NCI-H526 treated with DMSO at 0.1 percent for 48 hours (cell line): ENCODE measurements at regions not wholly inside any gene's neighbourhood (a gene's known extent, or its start where the extent isn't known, plus 50 kb on each side); places are given as distances from the start of the nearest gene placed in this dataset.
"Not testable (repeated sequence)": the region's sequence is repeated elsewhere in the genome, so short reads cannot be mapped to it uniquely, and the experiment has no call there.

Experiments used
- DNase-seq: peaks from one replicate; lab custom pipeline; 2025; lab: John Stamatoyannopoulos, UW

- DNase-seq = no peak
Observed at GRCh38 chr2:75432761-75433361, 127.9 kb downstream of the EVA1A start.

GRCh38 chr2:75431763-75432162, 129.0 kb downstream of the EVA1A start:
- no peak for DNase-seq

GRCh38 chr2:75431276-75431675, 129.5 kb downstream of the EVA1A start:
- no peak for DNase-seq

DNA sequence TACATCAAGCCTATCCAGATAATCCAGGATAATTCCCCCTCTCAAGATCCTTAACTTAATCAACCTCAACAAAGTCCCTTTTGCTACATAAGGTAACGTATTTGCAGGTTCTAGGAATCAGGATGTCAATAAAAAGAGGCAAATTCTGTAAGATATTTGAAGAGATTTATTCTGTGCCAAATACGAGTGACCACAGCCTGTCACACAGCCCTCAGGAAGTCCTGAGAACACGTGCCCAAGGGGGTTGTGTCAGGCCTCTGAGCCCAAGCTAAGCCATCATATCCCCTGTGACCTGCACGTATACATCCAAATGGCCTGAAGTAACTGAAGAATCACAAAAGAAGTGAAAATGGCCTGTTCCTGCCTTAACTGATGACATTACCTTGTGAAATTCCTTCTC, 130.3 kb downstream of the EVA1A start:
- not testable (repeated sequence) for DNase-seq

DNA sequence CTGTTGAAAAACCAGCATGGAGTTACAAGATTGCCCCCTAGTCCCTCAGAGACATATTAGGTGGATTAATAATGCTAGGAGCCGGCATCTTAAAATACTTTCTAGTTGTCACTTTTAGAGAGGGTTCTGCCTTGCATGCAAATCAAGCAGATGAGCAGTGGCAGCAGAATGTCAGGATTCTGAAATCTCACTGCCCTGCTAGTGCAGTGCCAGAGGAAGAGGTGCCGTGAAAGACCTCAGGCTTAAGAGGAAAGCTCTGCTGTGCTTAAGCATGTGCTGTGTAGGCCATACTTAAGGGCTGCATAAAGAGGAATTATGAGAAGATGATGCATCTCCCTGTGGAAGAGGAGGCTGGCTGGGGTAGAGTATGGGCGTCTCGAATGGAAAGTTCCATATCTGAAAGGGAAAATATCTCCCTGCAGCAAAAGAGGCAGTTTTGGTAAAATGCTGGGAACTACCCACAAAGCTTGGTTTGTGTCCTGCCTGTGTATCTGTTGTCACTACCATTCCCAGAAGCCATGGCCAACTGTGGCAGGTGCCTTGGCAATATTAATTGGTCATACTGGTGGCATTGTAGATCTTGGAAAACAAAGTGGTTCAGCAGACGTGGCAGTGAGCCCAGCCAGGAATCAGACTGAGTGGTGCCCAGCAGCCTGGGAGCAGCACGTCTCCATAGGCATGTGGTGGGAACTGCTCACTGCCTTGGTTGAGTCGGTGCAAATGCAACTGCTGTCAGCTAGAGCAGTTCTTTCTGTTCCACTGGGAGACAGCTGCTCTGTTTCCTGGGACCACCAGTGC, 131.9 kb downstream of the EVA1A start:
- DNase-seq = no peak

DNA sequence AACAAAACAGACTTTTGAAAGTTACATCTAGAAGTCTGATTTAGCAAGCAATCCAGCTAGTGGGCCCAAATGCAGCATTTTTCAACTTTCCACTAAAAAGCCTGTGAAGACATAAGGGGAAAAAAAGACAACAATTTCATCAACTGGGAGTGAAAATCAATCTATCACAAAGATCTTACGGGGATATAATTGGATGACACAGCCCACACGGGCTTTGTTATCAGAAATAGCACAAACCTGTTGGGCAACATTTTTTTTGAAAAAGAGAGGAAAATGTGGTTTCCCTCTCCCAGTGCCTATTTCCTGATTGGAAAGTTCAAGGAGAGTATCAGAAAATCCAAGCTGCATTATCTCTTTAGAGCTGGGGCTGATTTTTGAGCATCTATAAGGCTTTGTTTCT, 132.7 kb downstream of the EVA1A start:
- no peak for DNase-seq

DNA sequence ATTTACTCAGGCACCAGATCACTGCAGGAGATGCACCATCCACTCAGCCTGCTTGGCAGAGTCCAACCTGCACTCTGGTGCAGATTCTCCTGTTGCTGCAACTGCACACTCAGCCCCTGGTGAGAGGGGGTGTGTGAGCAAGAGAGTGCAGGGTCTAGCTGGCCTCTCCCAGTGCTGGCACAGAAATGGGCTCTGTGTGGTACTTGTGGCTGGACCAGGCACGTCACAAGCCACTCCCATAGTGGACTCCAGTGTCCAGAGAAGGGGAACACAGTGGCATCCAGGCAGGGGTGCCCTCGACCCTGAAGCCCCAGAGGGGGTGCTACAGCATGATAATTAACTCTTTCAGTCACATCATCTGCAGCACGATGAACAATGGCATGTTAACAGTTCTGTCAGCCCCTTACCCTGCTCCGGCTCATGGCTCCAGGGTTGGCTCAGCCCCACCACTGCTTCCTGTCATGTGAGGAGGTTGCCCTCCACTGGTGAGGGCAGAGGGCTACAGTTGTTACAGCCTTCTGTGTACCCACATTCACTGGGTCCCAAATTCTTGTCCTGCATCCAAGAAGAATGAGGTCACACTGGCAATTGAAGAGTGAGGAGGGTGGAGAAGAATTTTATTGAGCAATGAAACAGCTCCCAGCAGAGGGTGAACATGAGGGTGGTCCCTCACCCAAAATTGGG, 135.7 kb downstream of the EVA1A start:
- no peak for DNase-seq

DNA sequence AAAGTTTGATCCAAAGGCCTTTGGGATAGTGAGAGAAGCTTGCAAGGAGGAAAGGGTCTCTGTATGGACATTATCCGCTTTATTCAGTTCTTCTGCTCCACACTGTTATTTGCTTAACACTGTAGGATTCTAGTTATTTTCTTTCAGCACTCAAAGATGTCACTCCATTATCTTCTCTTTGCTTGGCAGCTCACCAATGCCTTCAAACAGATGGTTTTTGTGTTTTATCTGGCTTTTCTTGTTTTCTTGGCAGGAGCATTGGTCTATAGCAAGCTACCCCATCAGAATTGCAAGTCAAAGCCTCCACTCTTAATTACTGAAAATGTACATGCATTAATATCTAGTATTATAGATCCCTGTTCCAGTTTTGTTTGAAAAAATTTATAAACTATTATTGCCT, 138.8 kb downstream of the EVA1A start:
- no peak for DNase-seq

DNA sequence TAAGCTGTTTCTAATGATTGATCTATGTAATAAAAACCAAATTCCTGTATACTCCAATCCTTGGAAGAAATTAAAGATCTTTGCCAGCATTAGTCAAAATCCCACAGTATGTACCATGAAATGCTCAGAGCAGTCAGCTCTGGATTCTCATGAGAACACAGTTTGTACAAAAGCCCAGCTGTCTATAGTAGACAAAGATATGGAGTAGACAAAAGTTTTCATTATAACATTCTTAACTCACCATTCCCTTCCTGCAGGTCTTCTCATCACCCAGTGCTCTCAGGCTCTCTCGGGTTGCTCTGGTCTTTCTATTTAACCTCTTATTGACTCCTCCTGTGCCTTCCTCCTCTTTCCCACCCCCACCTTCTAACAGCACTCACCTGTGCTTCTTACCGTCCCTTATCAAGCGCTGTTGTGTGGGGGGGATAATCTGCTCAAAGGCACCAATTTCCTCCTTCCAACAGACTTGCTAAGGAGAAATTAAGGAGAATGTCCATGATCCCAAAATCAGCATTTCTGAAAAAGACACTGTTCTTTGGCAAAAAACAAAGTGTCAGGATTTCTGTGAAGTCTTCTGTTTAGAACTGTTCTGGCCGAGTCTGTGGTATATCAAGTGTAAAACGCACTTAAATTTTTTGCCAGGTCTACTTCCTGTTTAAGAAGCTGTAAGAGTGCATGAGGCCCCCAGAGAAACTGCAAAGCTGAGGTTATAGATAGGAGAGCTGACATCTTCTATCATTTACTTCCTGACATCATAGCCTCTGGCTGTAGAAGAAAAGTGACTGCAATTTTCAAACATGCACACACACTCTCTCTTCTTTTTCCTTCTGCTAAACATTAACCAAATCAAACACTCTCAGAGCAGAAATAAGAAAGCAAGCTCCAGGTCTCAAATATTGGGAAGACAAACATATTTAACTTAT, 144.1 kb downstream of the EVA1A start:
- no peak for DNase-seq

GRCh38 chr2:75415731-75416130, 145.0 kb downstream of the EVA1A start:
- DNase-seq = no peak

GRCh38 chr2:75415111-75415626, 145.6 kb downstream of the EVA1A start:
- no peak for DNase-seq

GRCh38 chr2:75411574-75411973, 149.2 kb downstream of the EVA1A start:
- DNase-seq = no peak

DNA sequence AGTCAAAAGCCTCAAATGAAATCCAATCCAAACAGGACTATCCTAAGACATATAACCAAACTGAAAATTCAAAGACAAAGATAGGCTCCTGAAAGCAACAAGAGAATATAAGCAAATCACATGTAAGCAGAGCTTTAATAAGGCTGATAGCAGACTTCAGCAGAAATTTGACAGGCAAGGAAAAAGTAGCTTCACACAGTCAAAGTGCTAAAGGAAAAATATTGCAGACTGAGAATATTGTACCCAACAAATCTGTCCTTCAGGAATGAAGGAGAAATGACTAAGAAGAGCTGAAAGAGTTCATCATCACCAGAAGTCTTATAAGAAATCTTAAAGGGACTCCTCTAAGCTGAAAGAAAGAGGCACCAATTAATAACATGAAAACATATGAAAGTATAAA, 150.0 kb downstream of the EVA1A start:
- DNase-seq = no peak

GRCh38 chr2:75408771-75409170, 152.0 kb downstream of the EVA1A start:
- DNase-seq = no peak

DNA sequence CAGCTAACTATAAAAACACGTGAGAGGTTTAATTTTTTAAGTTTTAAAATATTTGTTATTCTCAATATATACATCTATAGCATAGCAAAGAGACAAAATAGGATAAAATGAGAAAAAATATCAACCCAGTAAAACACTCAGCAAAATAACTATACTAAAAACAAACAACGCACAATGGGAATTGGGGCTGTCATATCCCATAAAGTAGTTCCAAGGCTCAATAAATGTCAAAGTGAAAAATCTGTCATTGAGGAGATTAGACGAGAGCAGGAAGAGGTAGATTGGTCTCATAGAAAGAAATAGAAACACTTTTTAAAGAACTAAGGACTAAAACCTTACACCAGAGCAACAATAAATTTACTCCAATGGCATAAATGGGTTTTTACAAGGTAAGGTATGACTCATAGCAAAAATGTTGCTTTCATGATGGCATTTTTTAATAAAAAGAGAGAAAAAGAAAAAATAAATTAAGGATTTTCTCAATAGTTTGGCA, 153.7 kb downstream of the EVA1A start:
- no peak for DNase-seq

- DNase-seq = peak; percentile 81
Observed at GRCh38 chr2:75406131-75406581, 154.6 kb downstream of the EVA1A start.

- DNase-seq = no peak
Observed at GRCh38 chr2:75405000-75405399, 155.7 kb downstream of the EVA1A start.

GRCh38 chr2:75403991-75404428, 156.7 kb downstream of the EVA1A start:
- DNase-seq = peak; percentile 52

DNA sequence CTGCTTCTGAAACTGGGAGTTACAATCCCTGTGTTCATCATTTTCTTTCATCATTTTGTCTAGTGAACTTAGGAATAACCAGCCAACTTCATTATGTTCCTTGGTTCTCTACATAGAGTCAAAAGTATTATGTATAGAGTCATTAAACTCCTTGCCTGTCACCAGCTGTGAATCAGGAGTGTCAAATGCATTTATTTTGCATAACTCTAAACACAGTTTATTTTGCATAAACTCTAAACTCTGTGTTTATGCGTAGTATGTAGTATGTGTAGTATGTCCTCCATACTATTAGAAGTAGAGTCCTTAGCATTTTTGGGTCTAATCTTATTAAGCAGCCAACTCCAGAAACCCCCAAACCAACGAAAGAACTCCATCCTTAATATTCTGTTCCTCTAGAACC, 164.4 kb downstream of the EVA1A start:
- no peak for DNase-seq

DNA sequence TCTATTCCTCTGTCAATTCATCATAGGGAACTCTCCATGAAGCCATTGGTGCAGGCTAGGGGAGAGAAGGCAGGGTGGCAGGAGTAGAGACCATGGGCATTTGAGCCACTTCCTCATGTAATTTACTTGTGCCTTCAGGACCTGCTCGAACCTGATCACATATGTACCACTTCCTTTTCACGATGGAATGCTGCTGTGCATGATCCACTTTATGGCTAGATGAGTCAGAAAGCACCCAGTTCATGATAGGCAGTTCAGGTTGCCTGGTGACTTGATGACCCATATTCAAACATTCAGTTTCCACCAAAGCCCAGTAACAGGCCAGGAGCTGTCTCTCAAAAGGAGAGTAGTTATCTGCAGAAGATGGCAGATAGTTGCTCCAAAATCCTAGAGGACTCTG, 166.0 kb downstream of the EVA1A start:
- DNase-seq = not testable (repeated sequence)

- DNase-seq = peak; percentile 12
Observed at GRCh38 chr2:75390169-75390568, 170.6 kb downstream of the EVA1A start.

- no peak for DNase-seq
Observed at GRCh38 chr2:75389271-75389670, 171.5 kb downstream of the EVA1A start.
